GM13976 (cell line): ENCODE measurements at regions not wholly inside any gene's neighbourhood (a gene's known extent, or its start where the extent isn't known, plus 50 kb on each side); places are given as distances from the start of the nearest gene placed in this dataset.

Experiments
- DNase-seq: peaks from one replicate; pipeline ENCODE4 v3.0.0; 2012; ENCODE audit warnings: low spot score
- in situ Hi-C: fragments of 300-500 bp; cut with MboI; formaldehyde crosslinking; loops from one replicate; pipeline ENCODE4 v1.12.0; 2022; ENCODE audit warnings: low sequenced_read_pairs, mixed read lengths, inconsistent platforms; ENCODE audit not compliant: unreplicated experiment
- TF ChIP-seq, protein P1 (sequence below): IDR thresholded peaks from 2 replicates; pipeline ENCODE4 v1.5.1; 2012; ENCODE audit warnings: borderline replicate concordance, mild to moderate bottlenecking; ENCODE audit not compliant: insufficient read depth; ENCODE audit errors: extremely low read depth, missing control alignments, control extremely low read depth

DNA sequence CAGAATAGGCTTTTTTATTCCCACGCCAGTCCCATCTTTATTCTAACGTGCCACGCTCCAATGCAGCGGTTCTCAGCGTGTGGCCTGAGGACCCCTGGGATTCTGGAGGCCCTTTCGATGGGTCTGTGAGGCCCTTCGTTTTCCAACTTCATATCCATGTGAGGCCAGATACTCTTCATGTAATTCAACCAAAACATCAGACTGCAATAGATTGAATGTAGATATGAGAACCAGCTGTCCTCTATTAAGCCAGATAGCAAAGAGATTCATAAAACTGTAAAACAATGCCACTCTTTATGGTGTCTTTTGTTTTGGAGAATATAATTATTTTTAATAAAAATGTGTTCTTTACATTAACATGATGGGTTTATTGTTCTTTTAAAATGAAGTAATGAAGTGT, 53.2 kb upstream of the KMT2C start:
- TF ChIP-seq, protein P1, sequence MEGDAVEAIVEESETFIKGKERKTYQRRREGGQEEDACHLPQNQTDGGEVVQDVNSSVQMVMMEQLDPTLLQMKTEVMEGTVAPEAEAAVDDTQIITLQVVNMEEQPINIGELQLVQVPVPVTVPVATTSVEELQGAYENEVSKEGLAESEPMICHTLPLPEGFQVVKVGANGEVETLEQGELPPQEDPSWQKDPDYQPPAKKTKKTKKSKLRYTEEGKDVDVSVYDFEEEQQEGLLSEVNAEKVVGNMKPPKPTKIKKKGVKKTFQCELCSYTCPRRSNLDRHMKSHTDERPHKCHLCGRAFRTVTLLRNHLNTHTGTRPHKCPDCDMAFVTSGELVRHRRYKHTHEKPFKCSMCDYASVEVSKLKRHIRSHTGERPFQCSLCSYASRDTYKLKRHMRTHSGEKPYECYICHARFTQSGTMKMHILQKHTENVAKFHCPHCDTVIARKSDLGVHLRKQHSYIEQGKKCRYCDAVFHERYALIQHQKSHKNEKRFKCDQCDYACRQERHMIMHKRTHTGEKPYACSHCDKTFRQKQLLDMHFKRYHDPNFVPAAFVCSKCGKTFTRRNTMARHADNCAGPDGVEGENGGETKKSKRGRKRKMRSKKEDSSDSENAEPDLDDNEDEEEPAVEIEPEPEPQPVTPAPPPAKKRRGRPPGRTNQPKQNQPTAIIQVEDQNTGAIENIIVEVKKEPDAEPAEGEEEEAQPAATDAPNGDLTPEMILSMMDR = no peak
- in situ Hi-C loops = no loop called here
- DNase-seq = no peak

DNA sequence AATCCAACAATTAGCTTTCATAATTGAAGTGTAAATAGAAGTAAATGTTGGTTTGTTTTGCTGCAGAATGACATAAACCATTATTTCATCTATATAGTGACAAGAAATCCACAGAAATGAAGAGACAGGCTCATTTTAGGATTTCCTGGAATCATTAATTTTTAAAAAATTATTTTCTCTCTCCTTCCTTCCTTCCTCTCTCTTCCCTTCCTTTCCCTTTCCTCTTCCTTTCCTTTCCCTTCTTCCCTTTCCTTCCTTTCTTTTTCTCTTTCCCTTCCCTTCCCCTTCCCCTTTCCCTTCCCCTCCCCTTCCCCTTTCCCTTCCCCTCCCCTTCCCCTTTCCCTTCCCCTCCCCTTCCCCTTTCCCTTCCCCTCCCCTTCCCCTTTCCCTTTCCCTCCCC, 51.2 kb upstream of the KMT2C start:
- no peak for DNase-seq
- TF ChIP-seq, protein P1 = no peak
- in situ Hi-C loops = no loop called here

DNA sequence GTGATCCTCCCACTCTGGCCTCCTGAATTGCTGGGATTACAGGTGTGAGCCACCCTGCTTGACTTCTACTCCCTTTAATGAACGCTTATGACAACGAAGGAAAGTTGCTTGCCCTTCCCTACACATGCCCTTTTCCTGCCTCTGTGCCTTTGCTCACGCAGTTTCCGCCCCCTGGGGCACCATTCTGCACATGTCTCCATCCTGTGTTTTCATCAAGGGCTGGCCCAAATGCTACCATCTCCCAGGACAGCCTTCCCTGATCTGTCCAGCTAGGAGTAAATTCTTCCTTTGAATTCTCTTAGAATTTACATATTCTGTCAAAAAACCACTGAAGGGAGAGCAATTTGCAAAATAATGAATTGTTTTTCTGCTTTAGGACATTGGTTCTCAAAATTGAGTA, 50.0 kb upstream of the KMT2C start:
- TF ChIP-seq, protein P1 = no peak
- DNase-seq = no peak
- in situ Hi-C loops = no loop called here
